D721Med (cell line): ENCODE measurements at regions not wholly inside any gene's neighbourhood (a gene's known extent, or its start where the extent isn't known, plus 50 kb on each side); places are given as distances from the start of the nearest gene placed in this dataset.

Experiments used
- DNase-seq: peaks from one replicate; pipeline ENCODE4 v3.0.0; 2011; ENCODE audit warnings: low spot score; ENCODE audit not compliant: insufficient read length
- FAIRE-seq: peaks from 2 replicates; lab custom pipeline; 2011; peaks lifted over from hg19 to GRCh38; lab: Jason Lieb, UNC
- CTCF ChIP-seq: IDR thresholded peaks from 2 replicates; pipeline ENCODE4 v1.5.1; 2012; ENCODE audit warnings: mild to moderate bottlenecking, control low read depth; ENCODE audit not compliant: insufficient read depth; ENCODE audit errors: missing control alignments

- DNase-seq (no peak), FAIRE-seq (no peak)
- no peak for TF ChIP-seq CTCF
Observed at GRCh38 chr11:59271247-59271755, 58.6 kb upstream of the MPEG1 start.

- TF ChIP-seq CTCF, result no peak
Observed at GRCh38 chr11:59267736-59268475, 55.2 kb upstream of the MPEG1 start.

GRCh38 chr11:59267196-59267595 lies 54.5 kb upstream of the MPEG1 start:
- no peak for DNase-seq
- FAIRE-seq, result no peak
- no peak for TF ChIP-seq CTCF

More at GRCh38 chr11:59267736-59268475, 55.2 kb upstream of the MPEG1 start:
- FAIRE-seq (no peak), DNase-seq (no peak)

- FAIRE-seq (no peak), DNase-seq (no peak)
- TF ChIP-seq CTCF, result no peak
Observed at GRCh38 chr11:59266491-59266890, 53.8 kb upstream of the MPEG1 start.

GRCh38 chr11:59265735-59266134 lies 53.0 kb upstream of the MPEG1 start:
- TF ChIP-seq CTCF, result no peak

GRCh38 chr11:59264736-59265135 lies 52.0 kb upstream of the MPEG1 start:
- DNase-seq, result no peak
- no peak for TF ChIP-seq CTCF
- FAIRE-seq, result no peak

More at GRCh38 chr11:59265735-59266134, 53.0 kb upstream of the MPEG1 start:
- no peak for FAIRE-seq
- no peak for DNase-seq
